Transverse colon (tissue), 4 donors: ENCODE measurements at regions not wholly inside any gene's neighbourhood (a gene's known extent, or its start where the extent isn't known, plus 50 kb on each side); places are given as distances from the start of the nearest gene placed in this dataset.
A peak's percentile ranks its signal among the peaks of the same experiment; 100 is the strongest.

Experiments
- DNase-seq: peaks from one replicate; pipeline ENCODE4 v3.0.0-alpha.2; 2019
- H3K27ac ChIP-seq, 4 donors: fragments of 200-600 bp; sonication (generic); 2 replicates each; pipeline ENCODE4 v1.5.1; 2016 to 2018; ENCODE audit warnings: inconsistent platforms in 4 of 4
- H3K27me3 ChIP-seq: fragments of 200-600 bp; sonication (generic); 2 replicates; pipeline ENCODE4 v1.5.1; 2017; ENCODE audit warnings: inconsistent platforms
- H3K36me3 ChIP-seq, 4 donors: fragments of 200-600 bp; sonication (generic); 2 replicates each; pipeline ENCODE4 v1.5.1; 2017 to 2019; ENCODE audit warnings: inconsistent platforms in 4 of 4
- H3K4me1 ChIP-seq, 4 donors: fragments of 200-600 bp; sonication (generic); 2 replicates each; pipeline ENCODE4 v1.5.1; 2017 to 2020; ENCODE audit warnings: inconsistent platforms in 4 of 4
- H3K4me3 ChIP-seq, 4 donors: fragments of 200-600 bp; sonication (generic); 1 replicate in 1 of 4; 2 replicates in 3 of 4; pipeline versions ENCODE4 v1.5.1 to v1.6.1; 2017 to 2019; ENCODE audit warnings: inconsistent platforms in 4 of 4
- H3K9me3 ChIP-seq, 2 donors: fragments of 200-600 bp; sonication (generic); 2 replicates each; pipeline ENCODE4 v1.5.1; 2017 to 2019; ENCODE audit warnings: inconsistent platforms in 2 of 2
- CTCF ChIP-seq, 5 experiments: fragments of 200-600 bp in 3 of 5; fragments of 450-650 bp in 2 of 5; sonication (generic) in 3 of 5; IDR thresholded peaks; 1 replicate in 2 of 5; 2 replicates in 3 of 5; pipeline ENCODE4 v1.5.1; 2016 to 2017; ENCODE audit warnings: antibody characterized with exemption in 5 of 5, inconsistent platforms in 3 of 5, mild to moderate bottlenecking in 2 of 5, moderate library complexity in 1 of 5
- EP300 ChIP-seq: sonication (generic); formaldehyde crosslinking; IDR thresholded peaks from one replicate; pipeline ENCODE4 v1.6.1; 2017; ENCODE audit warnings: antibody characterized with exemption, low read depth
- POLR2A ChIP-seq: fragments of 450-650 bp; IDR thresholded peaks from one replicate; pipeline ENCODE4 v1.6.1; 2016; ENCODE audit warnings: antibody characterized with exemption, mild to moderate bottlenecking, moderate library complexity
- POLR2AphosphoS5 ChIP-seq, 3 donors: sonication (generic); formaldehyde crosslinking; IDR thresholded peaks; one replicate each; pipeline ENCODE4 v1.6.1; 2016; ENCODE audit warnings: antibody characterized with exemption in 3 of 3
- WGBS, 2 donors: methylation state at CpG; one replicate each; pipeline ENCODE4 v1.1.5; 2018; ENCODE audit warnings: low coverage in 1 of 2; 5-methylcytosine and 5-hydroxymethylcytosine counted together
- in situ Hi-C, 4 donors: fragments of 200-750 bp; cut with MboI; loops; one replicate each; pipeline versions ENCODE4 v1.15.0 to v1.15.1; 2017; ENCODE audit warnings: low sequenced_read_pairs in 3 of 4, low pct_ligation_motif_present in 1 of 4, low pct_unique_long_range_greater_than_20kb in 1 of 4
- intact Hi-C: fragments of 100-400 bp; cut with DNase I; formaldehyde crosslinking; loops from one replicate; pipeline ENCODE4 v1.15.1; 2023; ENCODE audit warnings: low total_unique reads

DNA sequence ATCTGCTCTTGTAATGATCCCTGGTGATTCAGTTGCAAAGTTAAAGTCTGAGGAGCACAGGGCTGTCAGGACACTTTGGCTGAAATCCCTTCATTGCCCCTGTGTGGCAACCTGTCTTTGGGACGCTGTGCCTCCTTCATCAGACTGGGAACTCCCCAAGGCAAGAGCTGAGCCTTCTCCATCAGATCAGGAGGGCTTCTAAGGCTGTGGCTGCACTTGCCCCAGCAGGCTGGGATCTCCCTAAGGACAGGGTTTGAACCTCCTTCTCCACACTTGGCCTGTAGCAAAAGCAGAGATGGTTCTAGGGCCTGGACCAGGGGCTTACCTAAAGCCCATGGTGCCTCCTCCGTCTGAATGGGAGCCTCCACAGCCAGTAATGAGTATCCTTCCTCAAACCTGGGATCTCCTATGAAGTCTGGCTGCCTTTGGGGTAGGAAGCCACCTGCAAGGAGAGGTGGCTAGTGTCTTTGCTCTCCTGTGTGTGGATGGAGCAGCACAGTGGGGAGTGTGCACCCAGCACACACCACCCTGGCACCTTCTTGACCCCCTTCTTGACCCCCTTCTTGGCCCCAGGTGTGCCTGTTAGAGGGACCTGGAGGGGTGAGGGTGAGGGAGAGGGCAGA is 79.0 kb upstream of the NKD1 start:
- H3K27ac ChIP-seq = no peak overlapping the region
- H3K36me3 ChIP-seq = no peaks in the 10 kb centered on the region
- DNase-seq = no peak
- H3K4me3 ChIP-seq = no peak overlapping the region
- 85% methylated on average over 2 of the region's 2 CpGs; no CpG with 5 or more reads in 1 of the 2 donors for WGBS, 2 donors
- in situ Hi-C loops = no loop called here
- no peaks in the 10 kb centered on the region for H3K9me3 ChIP-seq
- no peak for TF ChIP-seq CTCF (IDR thresholded peaks at IDR 0.05)
- no peak for TF ChIP-seq POLR2AphosphoS5 (IDR thresholded peaks at IDR 0.05)
- TF ChIP-seq EP300 = no peak
- TF ChIP-seq POLR2A = no peak
- H3K27me3 ChIP-seq = peaks cover 25% of the 10 kb centered on the region
- intact Hi-C loops = no loop called here
- peaks cover 0 to 10% (median 7%) of the 10 kb centered on the region in 4 donors for H3K4me1 ChIP-seq

- intact Hi-C loops (no loop called here), in situ Hi-C loops (no loop called here)
- H3K4me3 ChIP-seq = no peak overlapping the region
- no peaks in the 10 kb centered on the region for H3K9me3 ChIP-seq
- H3K27me3 ChIP-seq = peaks cover 25% of the 10 kb centered on the region
- peaks cover 0 to 10% (median 7%) of the 10 kb centered on the region in 4 donors for H3K4me1 ChIP-seq
- no peak for TF ChIP-seq POLR2AphosphoS5 (IDR thresholded peaks at IDR 0.05)
- TF ChIP-seq CTCF (IDR thresholded peaks at IDR 0.05) = no peak
- TF ChIP-seq EP300 = no peak
- TF ChIP-seq POLR2A = no peak
- no peak overlapping the region for H3K27ac ChIP-seq
- no peaks in the 10 kb centered on the region for H3K36me3 ChIP-seq
- DNase-seq = no peak
- WGBS, 2 donors = 72 to 83% methylated on average over 5 to 7 of the region's 7 CpGs
These were observed 79.5 kb upstream of the NKD1 start for GRCh38 chr16:50468749-50469078.

DNA sequence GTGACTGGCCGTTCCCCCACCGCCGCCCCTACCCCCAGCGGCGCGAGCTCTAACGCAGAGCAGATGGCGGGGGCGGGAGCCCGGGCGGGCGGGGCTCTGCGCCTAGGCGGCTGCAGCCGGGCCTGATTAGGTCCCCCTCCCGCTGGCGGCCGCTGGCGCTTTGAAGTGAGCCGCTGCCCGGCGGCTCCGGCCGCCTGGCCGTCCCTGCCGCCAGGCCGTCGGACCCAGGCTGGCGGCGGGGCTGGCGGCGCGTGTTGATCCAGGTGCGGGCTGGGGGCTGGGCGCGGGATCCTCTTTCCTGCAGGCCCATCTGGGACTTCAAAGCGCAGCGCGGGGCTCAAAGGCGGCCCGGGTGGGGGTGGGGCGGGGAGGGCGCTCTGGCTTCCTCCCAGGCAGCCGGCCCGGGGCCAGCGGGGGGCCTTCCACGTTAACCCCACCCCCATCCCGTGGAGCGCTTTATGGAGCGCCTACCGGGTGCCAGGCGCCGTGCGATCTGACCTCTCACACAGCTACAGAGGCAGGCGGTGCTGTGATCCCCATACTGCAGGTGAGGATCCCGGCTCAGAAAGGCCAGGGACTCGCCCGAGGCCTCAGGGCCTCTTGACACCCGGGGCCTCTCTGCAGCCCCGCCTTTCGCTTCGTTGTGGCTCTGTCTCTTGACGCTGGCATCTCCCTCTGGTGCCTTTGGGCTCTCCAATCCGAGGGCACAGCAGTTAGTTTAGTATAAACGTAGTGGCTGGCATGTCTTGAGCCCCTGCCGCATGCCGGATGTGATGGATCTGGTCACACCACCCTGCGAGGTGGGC is 80.0 kb upstream of the NKD1 start:
- in situ Hi-C loops = no loop called here

More for the DNA sequence above, 80.0 kb upstream of the NKD1 start:
- DNase-seq = peak; percentile 11
- no peak for TF ChIP-seq CTCF (IDR thresholded peaks at IDR 0.05)
- TF ChIP-seq EP300 = no peak
- TF ChIP-seq POLR2A = no peak
- no peak for TF ChIP-seq POLR2AphosphoS5 (IDR thresholded peaks at IDR 0.05)
- H3K9me3 ChIP-seq = no peaks in the 10 kb centered on the region
- peaks cover 0 to 10% (median 7%) of the 10 kb centered on the region in 4 donors for H3K4me1 ChIP-seq
- whole genome bisulfite sequencing, 2 donors = 16% methylated on average over 19 of the region's 68 CpGs; no CpG with 5 or more reads in 1 of the 2 donors
- H3K27ac ChIP-seq = peak overlapping the region in 1 of 4 donors; percentile 6
- peaks cover 25% of the 10 kb centered on the region for H3K27me3 ChIP-seq
- no peaks in the 10 kb centered on the region for H3K36me3 ChIP-seq
- intact Hi-C loops = no loop called here
- peak overlapping the region; percentile 10 to 43 (median 28) for H3K4me3 ChIP-seq
